ENCODE measurements at regions not wholly inside any gene's neighbourhood (a gene's known extent, or its start where the extent isn't known, plus 50 kb on each side); places are given as distances from the start of the nearest gene placed in this dataset.

GRCh38 chr18:61256291-61256690 lies 76.9 kb upstream of the CDH20 start:
- no peak overlapping the region for H3K27ac ChIP-seq
- no peak overlapping the region for H3K4me3 ChIP-seq
- intact Hi-C loops (cut with DNase I; ENCODE audit: low total_unique reads), result no loop called here
- H3K36me3 ChIP-seq, result no peaks in the 10 kb centered on the region
- TF ChIP-seq POLR2A (IDR thresholded peaks at IDR 0.05) (no peak), POLR2AphosphoS5 (IDR thresholded peaks at IDR 0.05) (no peak)
- no peaks in the 10 kb centered on the region for H3K27me3 ChIP-seq (replicated peaks in 1 of 7)
- 87 to 95% (median 90%) methylated on average over 5 of the region's 5 CpGs for WGBS, 5 donors
- DNase-seq, result no peak
- H3K9me3 ChIP-seq, result no peaks in the 10 kb centered on the region
- H3K4me1 ChIP-seq, result no peaks in the 10 kb centered on the region

GRCh38 chr18:61261870-61262269 lies 71.4 kb upstream of the CDH20 start:
- intact Hi-C loops (cut with DNase I; ENCODE audit: low total_unique reads), result no loop called here
- H3K27ac ChIP-seq, result no peak overlapping the region
- no peak overlapping the region for H3K4me3 ChIP-seq
- DNase-seq, result no peak
- no peaks in the 10 kb centered on the region for H3K36me3 ChIP-seq
- TF ChIP-seq CTCF (IDR thresholded peaks at IDR 0.05 in 8 of 11, conservative IDR thresholded peaks at IDR 0.05 in 3 of 11) (no peak), POLR2AphosphoS5 (IDR thresholded peaks at IDR 0.05) (no peak), POLR2A (IDR thresholded peaks at IDR 0.05) (no peak)
- no peaks in the 10 kb centered on the region for H3K9me3 ChIP-seq
- no peaks in the 10 kb centered on the region for H3K27me3 ChIP-seq (replicated peaks in 1 of 7)
- no peaks in the 10 kb centered on the region for H3K4me1 ChIP-seq
- WGBS, 5 donors, result 81 to 100% (median 89%) methylated on average over 2 of the region's 2 CpGs

- peaks cover 0 to 3% (median 0%) of the 10 kb centered on the region in 8 donors for H3K9me3 ChIP-seq
- intact Hi-C loops (cut with DNase I; ENCODE audit: low total_unique reads), result no loop called here
- no peak overlapping the region for H3K4me3 ChIP-seq
- DNase-seq, result no peak
- H3K27me3 ChIP-seq (replicated peaks in 1 of 7), result no peaks in the 10 kb centered on the region
- H3K4me1 ChIP-seq, result no peaks in the 10 kb centered on the region
- WGBS, 5 donors, result 83 to 92% (median 89%) methylated on average over 2 of the region's 2 CpGs
- H3K36me3 ChIP-seq, result no peaks in the 10 kb centered on the region
- no peak for TF ChIP-seq POLR2AphosphoS5 (IDR thresholded peaks at IDR 0.05)
- TF ChIP-seq POLR2A (IDR thresholded peaks at IDR 0.05), result no peak
- TF ChIP-seq CTCF (IDR thresholded peaks at IDR 0.05 in 8 of 11, conservative IDR thresholded peaks at IDR 0.05 in 3 of 11), result no peak
- no peak overlapping the region for H3K27ac ChIP-seq
These were observed 60.4 kb upstream of the CDH20 start for GRCh38 chr18:61272793-61273192.

- Histone ChIP-seq H3K27me3 (replicated peaks in 1 of 7) (no peaks in the 10 kb centered on the region), H3K27ac (no peak overlapping the region), H3K4me1 (no peaks in the 10 kb centered on the region), H3K36me3 (no peaks in the 10 kb centered on the region), H3K9me3 (no peaks in the 10 kb centered on the region), H3K4me3 (no peak overlapping the region)
- 83 to 93% (median 88%) methylated on average over 3 of the region's 3 CpGs for WGBS, 5 donors
- no peak for DNase-seq
- intact Hi-C loops (cut with DNase I; ENCODE audit: low total_unique reads), result no loop called here
- TF ChIP-seq CTCF (IDR thresholded peaks at IDR 0.05 in 8 of 11, conservative IDR thresholded peaks at IDR 0.05 in 3 of 11), result no peak
- TF ChIP-seq POLR2AphosphoS5 (IDR thresholded peaks at IDR 0.05), result no peak
- TF ChIP-seq POLR2A (IDR thresholded peaks at IDR 0.05), result no peak
These were observed 59.7 kb upstream of the CDH20 start for GRCh38 chr18:61273533-61273932.

GRCh38 chr18:61274416-61274960 lies 58.7 kb upstream of the CDH20 start:
- Histone ChIP-seq H3K27ac (no peak overlapping the region), H3K4me3 (no peak overlapping the region), H3K27me3 (replicated peaks in 1 of 7) (no peaks in the 10 kb centered on the region), H3K4me1 (no peaks in the 10 kb centered on the region), H3K36me3 (no peaks in the 10 kb centered on the region), H3K9me3 (no peaks in the 10 kb centered on the region)
- DNase-seq, result no peak
- intact Hi-C loops (cut with DNase I; ENCODE audit: low total_unique reads), result no loop called here
- TF ChIP-seq POLR2AphosphoS5 (IDR thresholded peaks at IDR 0.05), result no peak
- no peak for TF ChIP-seq POLR2A (IDR thresholded peaks at IDR 0.05)
- TF ChIP-seq CTCF (IDR thresholded peaks at IDR 0.05 in 8 of 11, conservative IDR thresholded peaks at IDR 0.05 in 3 of 11), result no peak
